NT2/D1 (cell line): ENCODE measurements at regions not wholly inside any gene's neighbourhood (a gene's known extent, or its start where the extent isn't known, plus 50 kb on each side); places are given as distances from the start of the nearest gene placed in this dataset.

Experiments used
- DNase-seq: peaks from one replicate; pipeline ENCODE4 v3.0.0-alpha.2; 2011; ENCODE audit warnings: low read depth, low spot score
- H3K27me3 ChIP-seq: 2 replicates; pipeline ENCODE4 v1.6.0; 2011; ENCODE audit warnings: mild to moderate bottlenecking; ENCODE audit not compliant: insufficient read length, insufficient read depth
- H3K36me3 ChIP-seq: 2 replicates; pipeline ENCODE4 v1.6.1; 2011; ENCODE audit warnings: mild to moderate bottlenecking, low read length, mixed read lengths; ENCODE audit not compliant: insufficient read depth, insufficient read length
- H3K4me1 ChIP-seq: 2 replicates; pipeline ENCODE4 v1.5.1; 2011; ENCODE audit not compliant: insufficient read depth, insufficient read length
- H3K4me3 ChIP-seq: 2 replicates; pipeline ENCODE4 v1.5.1; 2011; ENCODE audit warnings: low read depth; ENCODE audit not compliant: insufficient read length
- H3K9ac ChIP-seq: 2 replicates; pipeline ENCODE4 v1.6.0; 2011; ENCODE audit warnings: low read depth; ENCODE audit not compliant: insufficient read length
- H3K9me3 ChIP-seq: 2 replicates; pipeline ENCODE4 v1.5.1; 2011; ENCODE audit warnings: mild to moderate bottlenecking, low read length; ENCODE audit not compliant: insufficient read depth
- SUZ12 ChIP-seq: IDR thresholded peaks from 2 replicates; pipeline ENCODE4 v1.6.1; 2011; ENCODE audit not compliant: insufficient read length, insufficient read depth; ENCODE audit errors: extremely low read depth
- YY1 ChIP-seq: IDR thresholded peaks from 2 replicates; pipeline ENCODE4 v1.6.1; 2011; ENCODE audit not compliant: insufficient read length, insufficient read depth
- ZNF274 ChIP-seq: IDR thresholded peaks from 2 replicates; pipeline ENCODE4 v1.6.1; 2011; ENCODE audit warnings: mild to moderate bottlenecking, low read depth, low read length

- no peak for DNase-seq
- no peaks in the 10 kb centered on the region for H3K4me1 ChIP-seq
Observed at GRCh38 chr6:21744331-21744730, 150.8 kb downstream of the SOX4 start.

DNA sequence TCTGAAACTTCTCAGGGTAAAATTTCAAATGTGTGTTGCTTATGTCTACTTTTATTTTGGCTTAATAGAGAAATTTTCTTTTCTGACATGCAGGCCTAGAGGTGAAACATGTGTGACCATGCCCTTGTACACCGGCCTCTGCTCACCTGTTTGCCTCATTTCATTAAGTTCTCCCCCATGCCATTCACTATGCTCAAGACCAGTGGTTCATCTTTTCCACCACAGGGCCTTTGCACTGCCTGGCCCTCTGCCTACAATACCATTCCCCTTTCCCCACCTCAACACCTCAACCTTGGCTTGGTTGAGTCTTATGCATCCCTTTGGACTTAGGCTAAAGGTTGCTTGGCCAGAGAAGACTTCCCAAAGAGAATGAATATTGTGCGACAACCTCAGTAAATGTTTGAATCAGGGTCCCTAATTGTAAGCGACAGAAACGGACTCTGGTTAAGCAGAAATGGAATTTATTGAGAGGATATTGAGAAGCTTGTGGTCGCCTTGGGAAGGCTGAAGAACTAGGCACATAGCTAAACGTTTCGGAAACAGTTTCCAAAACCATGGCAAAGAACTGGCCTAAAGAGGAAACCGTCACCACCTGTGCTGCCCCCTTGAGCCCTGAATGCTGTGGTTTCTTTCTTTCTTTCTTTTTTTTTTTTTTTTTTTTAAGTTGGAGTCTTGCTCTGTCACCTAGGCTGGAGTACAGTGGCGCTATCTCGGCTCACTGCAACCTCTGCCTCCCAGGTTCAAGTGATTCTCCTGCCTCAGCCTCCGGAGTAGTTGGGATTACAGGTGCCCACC lies 152.2 kb downstream of the SOX4 start:
- DNase-seq, result no peak
- Histone ChIP-seq H3K4me1 (no peaks in the 10 kb centered on the region), H3K9me3 (no peaks in the 10 kb centered on the region), H3K36me3 (no peaks in the 10 kb centered on the region), H3K27me3 (no peaks in the 10 kb centered on the region), H3K4me3 (no peak overlapping the region), H3K9ac (no peak overlapping the region)
- TF ChIP-seq SUZ12 (no peak), ZNF274 (no peak), YY1 (no peak)

More at GRCh38 chr6:21744331-21744730, 150.8 kb downstream of the SOX4 start:
- H3K9me3 ChIP-seq, result no peaks in the 10 kb centered on the region
- no peaks in the 10 kb centered on the region for H3K27me3 ChIP-seq
- TF ChIP-seq YY1, result no peak
- TF ChIP-seq SUZ12, result no peak
- TF ChIP-seq ZNF274, result no peak
- H3K4me3 ChIP-seq, result no peak overlapping the region
- no peak overlapping the region for H3K9ac ChIP-seq
- H3K36me3 ChIP-seq, result no peaks in the 10 kb centered on the region

- H3K36me3 ChIP-seq, result no peaks in the 10 kb centered on the region
- H3K4me1 ChIP-seq, result no peaks in the 10 kb centered on the region
- DNase-seq, result no peak
- H3K27me3 ChIP-seq, result no peaks in the 10 kb centered on the region
- TF ChIP-seq YY1, result no peak
- TF ChIP-seq ZNF274, result no peak
- TF ChIP-seq SUZ12, result no peak
- H3K9me3 ChIP-seq, result no peaks in the 10 kb centered on the region
- no peak overlapping the region for H3K9ac ChIP-seq
- H3K4me3 ChIP-seq, result no peak overlapping the region
Observed at GRCh38 chr6:21747441-21747840, 153.9 kb downstream of the SOX4 start.

DNA sequence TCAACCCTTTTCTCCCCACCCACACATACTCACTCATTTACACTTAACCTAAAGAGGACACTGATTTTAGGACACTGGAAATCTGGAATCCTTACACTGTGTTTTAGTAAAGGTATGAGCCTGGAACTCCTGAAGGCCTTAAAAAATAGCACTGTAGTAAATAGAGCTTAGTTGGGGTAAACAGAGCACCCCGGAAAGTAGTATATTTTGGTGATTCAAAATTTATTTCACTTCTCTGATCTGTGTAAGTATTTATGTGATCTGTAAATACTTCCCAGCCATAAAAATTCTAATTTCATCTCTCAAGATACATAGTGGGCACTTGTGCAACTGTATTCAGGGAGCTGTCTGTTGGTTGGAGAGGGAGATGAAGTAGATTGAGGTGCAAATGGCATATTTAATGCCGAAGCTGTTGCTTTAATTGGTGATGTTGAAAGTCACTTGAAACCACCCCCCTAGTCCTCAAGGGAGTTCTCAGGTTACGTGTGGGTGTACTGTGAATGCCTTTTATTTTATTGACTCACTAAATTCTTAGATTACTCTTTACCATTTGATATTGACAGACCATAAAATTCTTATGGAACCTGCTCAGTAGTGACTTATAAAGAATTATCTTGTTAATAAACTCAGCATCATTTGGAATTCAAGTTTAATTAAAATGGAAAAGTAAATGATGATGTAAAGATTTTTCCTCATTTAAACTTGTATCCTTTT lies 154.9 kb downstream of the SOX4 start:
- no peak for DNase-seq
- H3K4me1 ChIP-seq, result no peaks in the 10 kb centered on the region
- no peaks in the 10 kb centered on the region for H3K36me3 ChIP-seq
- no peak for TF ChIP-seq ZNF274
- no peak for TF ChIP-seq SUZ12
- TF ChIP-seq YY1, result no peak
- no peak overlapping the region for H3K4me3 ChIP-seq
- H3K9ac ChIP-seq, result no peak overlapping the region
- no peaks in the 10 kb centered on the region for H3K27me3 ChIP-seq
- H3K9me3 ChIP-seq, result no peaks in the 10 kb centered on the region

DNA sequence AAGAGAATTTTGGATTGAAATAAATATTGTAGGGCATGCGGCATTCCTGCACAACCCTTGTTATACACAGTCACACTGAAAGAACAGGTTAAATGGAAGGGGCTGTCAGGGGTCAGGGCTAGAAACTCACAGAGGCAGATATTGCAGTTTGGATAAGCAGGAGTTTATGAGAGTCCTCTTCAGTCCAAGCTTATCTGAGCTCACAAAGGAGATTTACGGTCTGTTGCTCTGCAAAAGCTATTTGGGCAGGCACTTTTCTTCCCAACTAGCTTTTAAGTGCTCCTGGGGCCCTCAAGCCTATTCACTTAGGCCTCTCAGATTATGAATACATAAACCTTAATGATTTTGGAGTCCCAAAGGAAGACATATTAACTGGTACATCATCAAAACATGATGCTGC lies 156.2 kb downstream of the SOX4 start:
- no peaks in the 10 kb centered on the region for H3K4me1 ChIP-seq
- no peaks in the 10 kb centered on the region for H3K27me3 ChIP-seq
- DNase-seq, result no peak
- TF ChIP-seq SUZ12, result no peak
- TF ChIP-seq YY1, result no peak
- TF ChIP-seq ZNF274, result no peak
- no peak overlapping the region for H3K4me3 ChIP-seq
- H3K9ac ChIP-seq, result no peak overlapping the region
- no peaks in the 10 kb centered on the region for H3K36me3 ChIP-seq
- H3K9me3 ChIP-seq, result no peaks in the 10 kb centered on the region

DNA sequence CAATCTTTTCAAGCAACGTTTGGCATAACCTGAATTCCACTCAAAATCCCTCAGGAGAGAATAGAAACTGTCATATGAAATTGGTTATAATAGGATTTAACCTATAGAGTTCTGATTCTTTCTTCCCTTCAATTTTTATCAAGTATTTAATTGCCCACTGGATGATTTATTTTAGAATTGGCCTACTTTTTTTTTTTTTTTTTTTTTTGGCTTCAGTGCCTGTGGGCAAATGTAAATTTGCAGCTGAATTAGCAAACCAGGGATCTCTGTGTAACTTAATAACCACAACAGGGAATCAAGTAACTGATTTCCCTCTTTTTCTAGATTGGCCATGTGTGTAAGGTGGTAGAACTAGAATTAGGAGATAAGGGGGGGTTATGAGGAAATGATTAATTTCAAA lies 157.0 kb downstream of the SOX4 start:
- no peaks in the 10 kb centered on the region for H3K27me3 ChIP-seq
- H3K4me1 ChIP-seq, result no peaks in the 10 kb centered on the region
- H3K4me3 ChIP-seq, result no peak overlapping the region
- no peaks in the 10 kb centered on the region for H3K36me3 ChIP-seq
- H3K9ac ChIP-seq, result no peak overlapping the region
- no peaks in the 10 kb centered on the region for H3K9me3 ChIP-seq
- DNase-seq, result no peak
- TF ChIP-seq YY1 (no peak), SUZ12 (no peak), ZNF274 (no peak)

GRCh38 chr6:21751608-21752007 lies 158.1 kb downstream of the SOX4 start:
- Histone ChIP-seq H3K27me3 (no peaks in the 10 kb centered on the region), H3K4me1 (no peaks in the 10 kb centered on the region), H3K36me3 (no peaks in the 10 kb centered on the region), H3K9ac (no peak overlapping the region), H3K9me3 (no peaks in the 10 kb centered on the region), H3K4me3 (no peak overlapping the region)
- TF ChIP-seq SUZ12, result no peak
- DNase-seq, result no peak
